ENCODE measurements at regions not wholly inside any gene's neighbourhood (a gene's known extent, or its start where the extent isn't known, plus 50 kb on each side); places are given as distances from the start of the nearest gene placed in this dataset.

GRCh38 chr11:116503216-116504160 is 269.3 kb downstream of the BUD13 start:
- DNase-seq = no peak

GRCh38 chr11:116502641-116503061 is 270.1 kb downstream of the BUD13 start:
- no peak for DNase-seq

GRCh38 chr11:116501728-116502127 is 271.1 kb downstream of the BUD13 start:
- no peak for DNase-seq

- no peak for DNase-seq
Observed at GRCh38 chr11:116500947-116501602, 271.7 kb downstream of the BUD13 start.

GRCh38 chr11:116500026-116500946 is 272.5 kb downstream of the BUD13 start:
- DNase-seq = no peak

GRCh38 chr11:116499396-116500003 is 273.3 kb downstream of the BUD13 start:
- DNase-seq = peak in 1 of 4 experiments; percentile 7

GRCh38 chr11:116498161-116498560 is 274.6 kb downstream of the BUD13 start:
- DNase-seq = no peak

GRCh38 chr11:116492600-116492999 is 280.2 kb downstream of the BUD13 start:
- DNase-seq = no peak

- no peak for DNase-seq
Observed at GRCh38 chr11:116488836-116489389, 283.9 kb downstream of the BUD13 start.

GRCh38 chr11:116485425-116485824 is 287.4 kb downstream of the BUD13 start:
- DNase-seq = no peak

- DNase-seq = no peak
Observed at GRCh38 chr11:116482716-116483115, 290.1 kb downstream of the BUD13 start.

- DNase-seq = no peak
Observed at GRCh38 chr11:116481126-116481675, 291.6 kb downstream of the BUD13 start.

- DNase-seq = no peak
Observed at GRCh38 chr11:116478669-116479668, 293.8 kb downstream of the BUD13 start.

GRCh38 chr11:116478205-116478604 is 294.6 kb downstream of the BUD13 start:
- DNase-seq = no peak

GRCh38 chr11:116473790-116474346 is 298.9 kb downstream of the BUD13 start:
- no peak for DNase-seq

- no peak for DNase-seq
Observed at GRCh38 chr11:116473206-116473769, 299.5 kb downstream of the BUD13 start.

GRCh38 chr11:116472651-116473050 is 300.1 kb downstream of the BUD13 start:
- no peak for DNase-seq

- DNase-seq = no peak
Observed at GRCh38 chr11:116471608-116472256, 301.1 kb downstream of the BUD13 start.

GRCh38 chr11:116468699-116469098 is 304.1 kb downstream of the BUD13 start:
- DNase-seq = no peak
